GM12874 (cell line): ENCODE measurements at regions not wholly inside any gene's neighbourhood (a gene's known extent, or its start where the extent isn't known, plus 50 kb on each side); places are given as distances from the start of the nearest gene placed in this dataset.

Experiments
- TF ChIP-seq, protein P1 (sequence below): IDR thresholded peaks from 2 replicates; pipeline ENCODE4 v1.5.1; 2011; ENCODE audit warnings: low read depth, mild to moderate bottlenecking, control low read depth, low read length, moderate library complexity; ENCODE audit not compliant: insufficient read depth

- TF ChIP-seq, protein P1, sequence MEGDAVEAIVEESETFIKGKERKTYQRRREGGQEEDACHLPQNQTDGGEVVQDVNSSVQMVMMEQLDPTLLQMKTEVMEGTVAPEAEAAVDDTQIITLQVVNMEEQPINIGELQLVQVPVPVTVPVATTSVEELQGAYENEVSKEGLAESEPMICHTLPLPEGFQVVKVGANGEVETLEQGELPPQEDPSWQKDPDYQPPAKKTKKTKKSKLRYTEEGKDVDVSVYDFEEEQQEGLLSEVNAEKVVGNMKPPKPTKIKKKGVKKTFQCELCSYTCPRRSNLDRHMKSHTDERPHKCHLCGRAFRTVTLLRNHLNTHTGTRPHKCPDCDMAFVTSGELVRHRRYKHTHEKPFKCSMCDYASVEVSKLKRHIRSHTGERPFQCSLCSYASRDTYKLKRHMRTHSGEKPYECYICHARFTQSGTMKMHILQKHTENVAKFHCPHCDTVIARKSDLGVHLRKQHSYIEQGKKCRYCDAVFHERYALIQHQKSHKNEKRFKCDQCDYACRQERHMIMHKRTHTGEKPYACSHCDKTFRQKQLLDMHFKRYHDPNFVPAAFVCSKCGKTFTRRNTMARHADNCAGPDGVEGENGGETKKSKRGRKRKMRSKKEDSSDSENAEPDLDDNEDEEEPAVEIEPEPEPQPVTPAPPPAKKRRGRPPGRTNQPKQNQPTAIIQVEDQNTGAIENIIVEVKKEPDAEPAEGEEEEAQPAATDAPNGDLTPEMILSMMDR, result no peak
Measured at GRCh38 chr2:14511541-14511940, 121.0 kb upstream of the LRATD1 start.

DNA sequence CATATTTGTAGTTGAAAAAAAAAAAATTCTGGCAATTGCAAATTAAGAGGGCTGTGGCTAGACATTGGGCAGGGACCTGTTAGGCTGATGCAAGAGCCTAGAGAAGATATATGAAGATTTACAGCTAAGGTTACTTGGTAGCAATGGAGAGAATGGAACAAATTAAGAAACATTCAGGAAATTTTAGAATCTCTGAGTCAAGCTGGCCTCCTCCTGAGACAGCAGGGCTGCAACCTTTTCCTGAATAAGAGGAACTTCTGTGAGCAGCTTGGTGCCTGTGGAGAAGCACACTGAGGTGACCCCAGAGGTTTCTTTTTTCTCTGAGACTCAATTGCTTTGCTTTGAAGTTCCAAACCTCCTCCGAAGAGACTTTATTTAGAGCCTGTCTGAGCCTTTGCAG, 118.6 kb upstream of the LRATD1 start:
- TF ChIP-seq, protein P1, result no peak

DNA sequence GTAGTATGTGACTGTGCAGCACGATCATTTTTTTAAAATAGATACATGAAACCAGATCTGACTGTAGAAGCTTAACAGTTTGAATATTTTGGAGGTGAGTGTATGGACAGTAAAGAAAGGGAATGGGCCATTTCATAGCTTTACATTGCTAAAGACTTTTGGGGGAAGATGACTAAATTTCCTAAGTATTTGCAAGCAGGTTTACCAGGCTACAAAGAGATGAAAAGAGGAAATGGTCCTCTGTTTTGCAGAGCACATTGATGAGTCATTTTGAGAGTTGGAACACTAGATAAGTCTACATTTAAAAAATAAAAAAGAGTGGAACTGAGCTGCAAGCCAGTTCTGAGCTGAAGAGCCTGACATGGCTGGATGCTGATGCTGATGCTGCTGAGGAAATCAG, 115.7 kb upstream of the LRATD1 start:
- TF ChIP-seq, protein P1, result no peak

DNA sequence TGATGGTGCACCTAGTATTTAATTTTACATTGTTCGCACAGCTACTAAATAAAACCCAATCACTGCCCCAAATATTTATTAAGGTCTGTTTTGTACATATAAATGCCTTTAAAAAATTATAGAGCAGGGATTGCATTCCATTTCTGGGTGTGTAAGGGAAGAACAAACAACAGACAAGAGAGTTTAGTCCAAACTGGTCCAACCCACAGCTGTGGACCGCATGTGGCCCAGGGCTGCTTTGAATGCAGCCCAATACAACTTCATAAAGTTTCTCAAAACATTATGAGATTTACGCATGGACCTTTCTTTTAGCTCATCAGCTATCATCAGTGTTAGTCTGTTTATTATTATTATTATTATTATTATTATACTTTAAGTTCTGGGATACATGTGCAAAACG, 114.8 kb upstream of the LRATD1 start:
- TF ChIP-seq, protein P1, result no peak

DNA sequence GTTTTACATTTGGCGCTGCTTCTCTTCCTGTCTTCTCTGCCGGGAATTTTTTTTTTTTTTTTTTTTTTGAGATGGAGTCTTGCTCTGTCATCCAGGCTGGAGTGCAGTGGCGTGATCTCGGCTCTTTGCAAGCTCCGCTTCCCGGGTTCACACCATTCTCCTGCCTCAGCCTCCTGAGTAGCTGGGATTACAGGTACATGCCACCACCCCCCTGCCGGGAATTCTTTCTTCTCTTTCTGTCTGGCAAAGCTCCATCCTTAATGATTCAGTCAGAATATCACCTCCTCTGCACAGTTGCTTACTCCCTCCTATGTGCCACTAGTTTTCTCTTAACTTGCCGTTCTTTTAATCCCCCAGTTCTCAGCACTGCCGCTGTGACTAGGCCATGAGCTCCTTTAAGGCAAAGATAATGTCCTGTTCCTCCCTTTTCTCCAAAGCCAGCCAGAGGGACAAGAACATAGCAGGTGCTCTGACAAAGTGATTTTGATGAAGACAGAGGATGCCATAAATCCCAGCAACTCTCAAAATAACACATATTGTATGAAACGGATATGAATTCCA, 112.1 kb upstream of the LRATD1 start:
- TF ChIP-seq, protein P1, result no peak

- TF ChIP-seq, protein P1, result no peak
Measured at GRCh38 chr2:14524041-14524802, 108.3 kb upstream of the LRATD1 start.

- TF ChIP-seq, protein P1, result no peak
Measured at GRCh38 chr2:14524803-14525080, 107.8 kb upstream of the LRATD1 start.

- TF ChIP-seq, protein P1, result no peak
Measured at GRCh38 chr2:14530506-14530905, 102.0 kb upstream of the LRATD1 start.
